ENCODE measurements at regions not wholly inside any gene's neighbourhood (a gene's known extent, or its start where the extent isn't known, plus 50 kb on each side); places are given as distances from the start of the nearest gene placed in this dataset.
"Not testable (repeated sequence)": the region's sequence is repeated elsewhere in the genome, so short reads cannot be mapped to it uniquely, and the experiment has no call there.

DNA sequence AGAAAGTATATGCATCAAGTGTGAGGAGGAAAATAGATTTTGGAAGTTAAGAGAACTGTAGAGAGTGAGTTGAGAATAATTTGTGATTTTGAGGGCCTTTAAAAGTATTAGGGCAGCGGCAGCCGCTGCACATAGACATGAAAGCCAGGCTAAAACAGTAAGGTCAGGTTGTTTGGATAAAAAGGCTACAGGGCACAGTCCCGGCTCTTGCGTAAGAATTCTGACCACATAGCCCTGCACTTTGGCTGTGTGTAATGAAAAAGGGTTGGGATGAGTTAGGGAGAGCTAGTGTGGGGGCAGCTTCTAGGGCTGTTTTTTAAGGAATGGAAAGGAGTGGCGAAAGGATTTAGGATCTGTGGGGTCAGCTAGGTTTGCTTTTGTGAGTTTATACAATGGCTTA, 130.8 kb downstream of the CCDC71L start:
- H3K4me3 ChIP-seq (ENCODE audit: low read length); H3K4me1 ChIP-seq (ENCODE audit: insufficient read depth, low read length); H3K9me3 ChIP-seq (ENCODE audit: low read depth, low read length); H3K27me3 ChIP-seq (ENCODE audit: insufficient read depth, low read length): not testable (repeated sequence)

DNA sequence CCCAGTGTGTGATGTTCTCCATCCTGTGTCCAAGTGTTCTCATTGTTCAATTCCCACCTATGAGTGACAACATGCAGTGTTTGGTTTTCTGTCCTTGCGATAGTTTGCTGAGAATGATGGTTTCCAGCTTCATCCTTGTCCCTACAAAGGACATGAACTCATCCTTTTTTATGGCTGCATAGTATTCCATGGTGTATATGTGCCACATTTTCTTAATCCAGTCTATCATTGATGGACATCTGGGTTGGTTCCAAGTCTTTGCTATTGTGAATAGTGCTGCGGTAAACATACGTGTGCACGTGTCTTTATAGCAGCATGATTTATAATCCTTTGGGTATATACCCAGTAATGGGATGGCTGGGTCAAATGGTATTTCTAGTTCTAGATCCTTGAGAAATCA, 134.3 kb downstream of the CCDC71L start:
- not testable (repeated sequence) for H3K4me1 ChIP-seq (ENCODE audit: insufficient read depth, low read length); H3K4me3 ChIP-seq (ENCODE audit: low read length); H3K9me3 ChIP-seq (ENCODE audit: low read depth, low read length); H3K27me3 ChIP-seq (ENCODE audit: insufficient read depth, low read length)

DNA sequence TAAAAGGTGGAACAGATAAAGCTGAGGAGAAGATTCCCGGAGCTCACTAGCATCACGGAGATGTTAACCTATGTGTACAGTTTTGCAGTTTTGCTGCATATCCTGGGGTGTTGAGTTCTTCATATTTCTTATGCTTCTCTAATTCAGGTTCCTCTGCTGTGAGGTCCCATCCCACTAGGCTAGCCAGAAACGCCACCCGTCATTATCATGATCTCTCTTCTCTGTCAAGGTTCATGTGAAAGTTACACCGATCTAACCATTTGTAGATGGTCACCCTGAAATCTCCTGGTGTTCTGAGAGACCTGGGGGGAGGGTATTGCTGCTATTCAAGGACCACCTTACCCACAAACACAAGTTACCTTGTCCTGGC, 136.3 kb downstream of the CCDC71L start:
- Histone ChIP-seq H3K4me1 (ENCODE audit: insufficient read depth, low read length) (peaks cover 3% of the 10 kb centered on the region), H3K4me3 (ENCODE audit: low read length) (no peak overlapping the region)

DNA sequence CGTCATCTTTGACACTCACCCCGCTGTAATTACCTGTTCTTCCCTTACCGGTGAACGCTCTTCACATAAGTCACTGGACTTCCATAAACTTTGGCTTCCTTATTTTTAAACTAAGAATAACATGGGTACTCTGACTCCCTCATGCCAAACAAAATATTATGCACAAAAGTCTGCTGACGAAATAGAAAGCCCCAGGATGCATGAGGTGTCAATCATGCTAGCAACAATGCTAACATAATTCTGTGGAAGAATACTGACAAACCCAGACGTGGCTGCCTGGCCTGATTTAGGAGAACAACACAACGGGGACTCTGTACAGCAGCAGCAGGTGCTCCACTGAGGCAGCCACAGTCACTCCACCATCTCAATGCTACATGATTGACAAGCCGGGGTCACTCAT, 137.5 kb downstream of the CCDC71L start:
- no peak overlapping the region for H3K4me3 ChIP-seq (ENCODE audit: low read length)
- no peaks in the 10 kb centered on the region for H3K9me3 ChIP-seq (ENCODE audit: low read depth, low read length)
- H3K27me3 ChIP-seq (ENCODE audit: insufficient read depth, low read length) = peaks cover 6% of the 10 kb centered on the region
- H3K4me1 ChIP-seq (ENCODE audit: insufficient read depth, low read length) = peaks cover 3% of the 10 kb centered on the region

More for the DNA sequence above, 136.3 kb downstream of the CCDC71L start:
- Histone ChIP-seq H3K27me3 (ENCODE audit: insufficient read depth, low read length) (peaks cover under 1% of the 10 kb centered on the region), H3K9me3 (ENCODE audit: low read depth, low read length) (no peaks in the 10 kb centered on the region)

DNA sequence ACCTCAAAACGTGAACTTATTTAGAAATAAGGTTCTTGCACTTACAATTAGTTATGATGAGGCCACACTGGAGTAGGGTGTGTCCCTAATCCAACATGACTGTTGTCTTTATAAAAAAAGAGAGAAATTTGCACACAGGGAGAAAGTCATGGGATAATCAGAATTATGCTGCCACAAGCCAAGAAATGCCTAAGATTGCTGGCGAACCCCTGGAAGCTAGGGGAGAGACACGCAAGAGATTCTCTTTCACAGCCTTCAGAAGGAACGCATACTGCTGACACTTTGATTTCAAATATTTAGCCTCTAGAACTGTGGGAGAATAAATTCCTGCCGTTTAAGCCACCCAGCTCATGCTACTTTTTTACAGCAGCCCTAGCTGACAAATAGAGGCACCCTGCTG, 138.3 kb downstream of the CCDC71L start:
- H3K27me3 ChIP-seq (ENCODE audit: insufficient read depth, low read length) = peaks cover 6% of the 10 kb centered on the region
- H3K4me1 ChIP-seq (ENCODE audit: insufficient read depth, low read length) = peaks cover 3% of the 10 kb centered on the region
- H3K9me3 ChIP-seq (ENCODE audit: low read depth, low read length) = no peaks in the 10 kb centered on the region
- H3K4me3 ChIP-seq (ENCODE audit: low read length) = no peak overlapping the region

DNA sequence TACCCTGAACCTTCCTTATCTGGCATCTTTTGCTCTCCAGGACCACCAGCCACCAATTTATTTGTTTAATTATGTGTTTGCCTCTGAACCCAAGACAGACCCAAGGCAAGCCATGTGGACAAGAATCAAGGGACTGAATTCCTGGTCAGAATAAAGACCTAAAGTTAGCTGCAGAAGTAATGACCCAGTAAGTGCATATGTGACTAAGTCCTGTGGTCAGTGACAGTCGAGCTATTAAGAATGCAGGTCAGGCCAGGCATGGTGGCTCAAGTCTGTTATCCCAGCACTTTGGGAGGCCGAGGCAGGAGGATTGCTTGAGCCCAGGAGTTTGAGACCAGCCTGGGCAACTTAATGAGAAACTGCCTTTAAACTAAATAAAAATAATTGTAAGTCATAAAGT, 139.4 kb downstream of the CCDC71L start:
- Histone ChIP-seq H3K9me3 (ENCODE audit: low read depth, low read length) (no peaks in the 10 kb centered on the region), H3K4me1 (ENCODE audit: insufficient read depth, low read length) (peaks cover 3% of the 10 kb centered on the region), H3K27me3 (ENCODE audit: insufficient read depth, low read length) (peaks cover 6% of the 10 kb centered on the region), H3K4me3 (ENCODE audit: low read length) (no peak overlapping the region)

DNA sequence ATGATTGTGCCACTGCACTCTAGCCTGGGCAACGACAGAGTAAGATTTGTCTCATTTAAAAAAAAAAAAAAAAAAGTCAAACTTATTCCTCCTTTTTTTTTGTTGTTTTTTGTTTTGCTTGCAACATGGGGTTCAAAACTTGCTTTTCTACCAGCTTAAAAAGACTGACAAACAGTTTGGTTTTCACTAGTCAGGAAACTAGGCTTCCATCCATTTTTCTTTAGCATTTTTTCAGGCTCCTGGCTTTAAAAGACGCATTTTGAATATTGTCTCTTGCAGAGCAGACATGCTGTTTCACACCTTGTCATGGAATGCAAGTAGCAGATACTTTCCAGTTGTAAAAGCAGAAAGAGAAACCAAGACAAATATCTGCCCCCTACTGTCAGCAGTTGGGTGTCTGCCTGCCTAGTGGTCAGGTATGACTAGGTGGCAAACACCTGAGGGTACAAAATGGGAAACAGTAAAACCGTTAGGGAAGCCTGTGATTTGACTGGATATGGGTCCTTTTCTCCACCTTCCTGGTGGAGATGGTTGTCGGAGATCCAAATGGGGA, 139.9 kb downstream of the CCDC71L start:
- peaks cover 3% of the 10 kb centered on the region for H3K4me1 ChIP-seq (ENCODE audit: insufficient read depth, low read length)
- no peaks in the 10 kb centered on the region for H3K9me3 ChIP-seq (ENCODE audit: low read depth, low read length)
- H3K27me3 ChIP-seq (ENCODE audit: insufficient read depth, low read length) = peaks cover 6% of the 10 kb centered on the region
- no peak overlapping the region for H3K4me3 ChIP-seq (ENCODE audit: low read length)

DNA sequence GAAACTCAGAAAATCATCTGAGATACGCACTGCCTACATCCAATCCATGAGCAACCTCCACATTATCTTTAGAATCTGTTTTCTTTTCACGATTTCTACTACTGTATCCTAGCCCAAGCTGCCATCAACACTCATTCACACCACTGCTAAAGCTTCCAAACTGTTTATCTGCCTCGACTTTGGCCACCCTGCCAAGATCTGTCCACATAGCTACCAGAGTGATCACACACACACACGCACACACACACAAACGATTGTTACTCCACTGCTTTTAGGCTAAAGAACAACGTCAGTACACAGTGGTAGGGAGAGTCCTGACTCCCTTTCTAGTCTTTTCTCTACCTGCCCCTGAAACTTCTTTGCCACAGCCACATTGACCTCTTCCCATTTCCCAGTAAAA, 142.0 kb downstream of the CCDC71L start:
- H3K27me3 ChIP-seq (ENCODE audit: insufficient read depth, low read length) = peaks cover 6% of the 10 kb centered on the region
- no peaks in the 10 kb centered on the region for H3K9me3 ChIP-seq (ENCODE audit: low read depth, low read length)
- H3K4me1 ChIP-seq (ENCODE audit: insufficient read depth, low read length) = no peaks in the 10 kb centered on the region
- no peak overlapping the region for H3K4me3 ChIP-seq (ENCODE audit: low read length)

DNA sequence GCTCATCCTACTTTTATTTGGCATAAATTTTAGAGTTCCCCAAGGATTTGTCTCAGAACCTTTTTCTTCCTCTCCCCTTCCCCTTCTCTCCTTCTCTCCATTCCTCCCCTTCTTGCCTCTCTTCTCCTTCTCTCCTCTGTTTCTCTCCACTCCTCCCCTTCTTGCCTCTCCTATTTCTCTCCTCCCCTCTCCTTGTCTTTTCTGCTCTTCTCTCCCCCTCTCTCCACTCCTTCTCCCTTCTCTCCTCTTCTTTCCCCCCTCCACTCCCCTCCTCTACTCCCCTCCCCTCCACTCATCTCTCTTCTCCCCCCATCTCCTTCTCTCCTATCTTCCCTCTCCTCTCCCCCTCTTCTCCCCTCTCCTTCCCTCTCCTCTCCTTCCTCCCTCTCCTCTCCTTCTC, 142.7 kb downstream of the CCDC71L start:
- no peaks in the 10 kb centered on the region for H3K9me3 ChIP-seq (ENCODE audit: low read depth, low read length)
- peaks cover 6% of the 10 kb centered on the region for H3K27me3 ChIP-seq (ENCODE audit: insufficient read depth, low read length)
- H3K4me1 ChIP-seq (ENCODE audit: insufficient read depth, low read length) = no peaks in the 10 kb centered on the region

DNA sequence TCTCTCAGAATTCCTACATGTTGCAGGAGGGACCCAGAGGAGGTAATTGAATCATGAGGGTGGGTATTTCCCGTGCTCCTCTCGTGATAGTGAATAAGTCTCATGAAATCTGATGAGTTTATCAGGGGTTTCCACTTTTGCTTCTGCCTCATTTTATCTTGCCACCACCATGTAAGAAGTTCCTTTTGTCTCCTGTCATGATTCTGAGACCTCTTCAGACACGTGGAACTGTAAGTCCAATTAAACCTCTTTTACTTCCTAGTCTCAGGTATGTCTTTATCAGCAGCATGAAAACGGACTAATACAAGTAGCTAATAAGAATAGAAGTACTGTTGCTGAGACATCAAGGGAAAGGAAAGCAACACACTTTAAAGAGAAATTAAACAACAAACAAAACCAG, 143.4 kb downstream of the CCDC71L start:
- H3K4me1 ChIP-seq (ENCODE audit: insufficient read depth, low read length) = no peaks in the 10 kb centered on the region
- H3K9me3 ChIP-seq (ENCODE audit: low read depth, low read length) = no peaks in the 10 kb centered on the region
- H3K4me3 ChIP-seq (ENCODE audit: low read length) = no peak overlapping the region
- H3K27me3 ChIP-seq (ENCODE audit: insufficient read depth, low read length) = peaks cover 6% of the 10 kb centered on the region

More for the DNA sequence above, 142.7 kb downstream of the CCDC71L start:
- no peak overlapping the region for H3K4me3 ChIP-seq (ENCODE audit: low read length)

DNA sequence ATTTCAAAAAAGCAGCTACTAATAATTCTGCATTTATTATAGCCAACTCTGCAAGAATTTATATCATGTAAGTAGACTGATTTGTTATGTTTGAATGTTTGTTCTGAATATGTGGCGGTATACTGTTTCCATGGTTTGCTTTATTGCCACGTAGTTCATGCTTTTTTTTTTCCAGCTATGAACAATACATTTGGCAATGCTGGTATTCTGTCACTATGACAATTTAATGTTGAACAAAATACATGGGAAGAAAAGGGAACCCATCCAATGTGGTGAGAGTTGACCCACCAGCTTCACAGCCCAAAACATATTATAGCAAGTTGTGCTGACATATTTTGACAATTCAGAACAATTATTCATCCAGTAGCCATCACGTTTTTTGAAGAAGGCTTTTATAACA, 145.6 kb downstream of the CCDC71L start:
- H3K9me3 ChIP-seq (ENCODE audit: low read depth, low read length) = no peaks in the 10 kb centered on the region
- H3K4me3 ChIP-seq (ENCODE audit: low read length) = no peak overlapping the region
- H3K4me1 ChIP-seq (ENCODE audit: insufficient read depth, low read length) = no peaks in the 10 kb centered on the region
- peaks cover 6% of the 10 kb centered on the region for H3K27me3 ChIP-seq (ENCODE audit: insufficient read depth, low read length)

DNA sequence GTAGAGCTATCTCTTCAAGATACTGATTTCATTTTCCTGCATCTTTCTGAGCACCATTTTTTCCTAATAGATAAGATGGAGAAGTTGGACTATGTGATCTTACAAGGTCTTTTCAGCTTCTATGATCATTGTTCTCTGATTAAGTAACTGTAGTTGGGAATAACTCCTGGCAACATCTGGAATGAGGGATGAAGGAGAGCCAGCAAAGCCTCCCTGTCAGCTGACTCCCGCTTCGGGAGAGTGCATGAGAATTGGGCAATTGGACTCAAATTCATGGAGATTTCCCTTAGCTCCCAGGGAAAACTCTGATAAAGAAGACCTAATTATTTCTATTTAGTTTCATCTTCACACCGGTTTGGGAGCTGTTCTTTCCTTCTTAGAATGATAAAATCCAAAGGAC, 146.1 kb downstream of the CCDC71L start:
- no peak overlapping the region for H3K4me3 ChIP-seq (ENCODE audit: low read length)
- no peaks in the 10 kb centered on the region for H3K9me3 ChIP-seq (ENCODE audit: low read depth, low read length)
- peaks cover 6% of the 10 kb centered on the region for H3K27me3 ChIP-seq (ENCODE audit: insufficient read depth, low read length)
- no peaks in the 10 kb centered on the region for H3K4me1 ChIP-seq (ENCODE audit: insufficient read depth, low read length)

DNA sequence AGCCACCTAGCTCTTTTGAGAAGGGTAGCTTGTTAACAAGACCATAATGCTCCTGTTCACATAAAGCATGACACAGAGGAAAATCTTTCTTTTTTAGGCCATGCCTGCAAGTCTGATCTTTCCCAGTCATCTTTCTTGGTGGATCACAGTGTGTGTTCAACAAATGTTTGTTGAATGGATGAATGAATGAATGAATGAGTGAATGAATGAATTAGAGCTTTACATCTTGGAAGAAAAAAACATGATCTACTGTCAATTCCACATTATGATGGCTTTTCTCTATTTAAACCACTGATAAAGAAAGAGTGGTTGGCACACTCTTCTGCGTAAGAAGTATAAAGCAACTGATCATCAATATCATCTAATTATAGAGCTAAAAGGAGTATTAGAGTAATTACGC, 148.7 kb downstream of the CCDC71L start:
- Histone ChIP-seq H3K4me3 (ENCODE audit: low read length) (no peak overlapping the region), H3K4me1 (ENCODE audit: insufficient read depth, low read length) (no peaks in the 10 kb centered on the region)

DNA sequence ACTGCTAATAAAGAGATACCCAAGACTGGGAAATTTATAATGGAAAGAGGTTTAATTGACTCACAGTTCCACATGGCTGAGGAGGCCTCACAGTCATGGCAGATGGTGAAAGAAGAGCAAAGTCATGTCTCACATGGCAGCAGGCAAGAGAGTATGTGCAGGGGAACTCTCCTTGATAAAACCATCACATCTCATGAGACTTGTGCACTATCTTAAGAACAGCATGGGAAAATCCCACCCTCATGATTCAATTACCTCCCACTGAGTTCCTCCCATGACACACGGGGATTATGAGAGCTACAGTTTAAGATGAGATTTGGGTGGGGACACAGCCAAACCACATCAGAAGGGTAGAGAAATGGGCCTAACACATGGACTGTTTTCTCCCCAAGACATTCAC, 156.3 kb downstream of the CCDC71L start:
- H3K4me1 ChIP-seq (ENCODE audit: insufficient read depth, low read length) = no peaks in the 10 kb centered on the region
- H3K27me3 ChIP-seq (ENCODE audit: insufficient read depth, low read length) = no peaks in the 10 kb centered on the region
- no peak overlapping the region for H3K4me3 ChIP-seq (ENCODE audit: low read length)
- no peaks in the 10 kb centered on the region for H3K9me3 ChIP-seq (ENCODE audit: low read depth, low read length)

More for the DNA sequence above, 148.7 kb downstream of the CCDC71L start:
- H3K27me3 ChIP-seq (ENCODE audit: insufficient read depth, low read length) = no peaks in the 10 kb centered on the region
- no peaks in the 10 kb centered on the region for H3K9me3 ChIP-seq (ENCODE audit: low read depth, low read length)

DNA sequence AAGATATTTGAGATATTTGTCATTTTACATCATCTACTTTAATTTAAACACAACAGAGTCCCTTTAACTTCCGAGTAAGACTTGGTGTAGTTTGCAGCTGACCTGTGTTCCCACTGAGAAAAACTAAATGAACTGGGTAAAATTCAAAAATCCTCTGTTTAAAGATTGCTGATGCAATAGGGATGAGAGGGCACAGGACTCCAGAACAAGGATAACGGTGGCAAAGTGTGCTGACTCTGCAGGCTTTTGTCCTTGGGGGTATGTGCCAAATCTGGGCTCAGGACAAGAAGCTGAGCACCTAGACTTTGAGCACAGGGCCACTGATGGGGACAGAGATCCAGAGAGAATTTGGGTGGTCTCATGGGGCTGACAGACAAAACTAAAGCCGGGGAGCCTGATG, 156.8 kb downstream of the CCDC71L start:
- Histone ChIP-seq H3K4me1 (ENCODE audit: insufficient read depth, low read length) (no peaks in the 10 kb centered on the region), H3K9me3 (ENCODE audit: low read depth, low read length) (no peaks in the 10 kb centered on the region), H3K27me3 (ENCODE audit: insufficient read depth, low read length) (no peaks in the 10 kb centered on the region), H3K4me3 (ENCODE audit: low read length) (no peak overlapping the region)

DNA sequence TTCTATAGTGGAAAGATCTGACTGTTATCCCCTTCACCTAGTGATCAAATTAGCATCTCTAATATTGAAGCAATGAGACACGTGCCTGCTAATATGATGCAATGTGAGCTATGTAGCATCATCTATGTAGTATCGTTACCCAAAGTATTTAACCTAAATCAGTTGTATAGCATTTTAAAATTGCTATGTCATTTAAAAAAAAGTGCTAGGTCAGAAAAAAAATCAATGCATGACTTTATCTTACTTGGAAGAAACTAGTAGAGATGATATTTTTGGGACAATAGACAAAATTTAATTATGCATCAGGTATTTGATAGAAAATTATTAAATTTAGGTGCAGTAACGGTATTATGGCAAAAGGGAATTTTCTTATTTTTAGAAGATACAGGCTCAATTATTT, 157.3 kb downstream of the CCDC71L start:
- no peak overlapping the region for H3K4me3 ChIP-seq (ENCODE audit: low read length)
- no peaks in the 10 kb centered on the region for H3K9me3 ChIP-seq (ENCODE audit: low read depth, low read length)
- H3K4me1 ChIP-seq (ENCODE audit: insufficient read depth, low read length) = no peaks in the 10 kb centered on the region
- H3K27me3 ChIP-seq (ENCODE audit: insufficient read depth, low read length) = no peaks in the 10 kb centered on the region
